Smooth muscle cell (in vitro differentiated cells): ENCODE measurements at regions not wholly inside any gene's neighbourhood (a gene's known extent, or its start where the extent isn't known, plus 50 kb on each side); places are given as distances from the start of the nearest gene placed in this dataset.

Experiments
- DNase-seq: peaks from one replicate; lab custom pipeline; 2025; ENCODE audit not compliant: unreplicated experiment; lab: John Stamatoyannopoulos, UW
- H2AFZ ChIP-seq: fragments of 200-600 bp; sonication (generic); 2 replicates; pipeline ENCODE4 v1.6.0; 2016; ENCODE audit warnings: antibody characterized with exemption, low read depth, mild to moderate bottlenecking
- H3F3A ChIP-seq: fragments of 200-600 bp; sonication (generic); 2 replicates; pipeline ENCODE4 v1.6.0; 2017; ENCODE audit warnings: antibody characterized with exemption, low read depth
- H3K27ac ChIP-seq: fragments of 200-600 bp; sonication (generic); 2 replicates; pipeline ENCODE4 v1.5.1; 2016; ENCODE audit warnings: low read depth, mild to moderate bottlenecking
- H3K27me3 ChIP-seq: fragments of 200-600 bp; sonication (generic); 2 replicates; pipeline ENCODE4 v1.6.1; 2016; ENCODE audit warnings: low read depth, mild to moderate bottlenecking
- H3K36me3 ChIP-seq: fragments of 200-600 bp; sonication (generic); 2 replicates; pipeline ENCODE4 v1.5.1; 2016; ENCODE audit warnings: low read depth
- H3K4me1 ChIP-seq: fragments of 200-600 bp; sonication (generic); 2 replicates; pipeline ENCODE4 v1.5.1; 2016; ENCODE audit warnings: low read depth
- H3K4me2 ChIP-seq: fragments of 200-600 bp; sonication (generic); 2 replicates; pipeline ENCODE4 v1.6.0; 2016; ENCODE audit warnings: mild to moderate bottlenecking
- H3K4me3 ChIP-seq: fragments of 200-600 bp; sonication (generic); 2 replicates; pipeline ENCODE4 v1.5.1; 2016; ENCODE audit warnings: mild to moderate bottlenecking
- H3K79me2 ChIP-seq: fragments of 200-600 bp; sonication (generic); 2 replicates; pipeline ENCODE4 v1.6.0; 2016; ENCODE audit warnings: low read depth, mild to moderate bottlenecking
- H3K9ac ChIP-seq: fragments of 200-600 bp; sonication (generic); 2 replicates; pipeline ENCODE4 v1.6.0; 2016; ENCODE audit warnings: low read depth
- H3K9me3 ChIP-seq: fragments of 200-600 bp; sonication (generic); replicated peaks from 2 replicates; pipeline ENCODE4 v1.5.1; 2016; ENCODE audit warnings: low read depth
- H4K20me1 ChIP-seq: fragments of 200-600 bp; sonication (generic); 2 replicates; pipeline ENCODE4 v1.6.0; 2016; ENCODE audit warnings: low read depth
- WGBS: methylation state at CpG from one replicate; pipeline ENCODE4 v1.1.7; 2016; ENCODE audit warnings: low lambda C conversion rate; 5-methylcytosine and 5-hydroxymethylcytosine counted together
- TF ChIP-seq, protein P1 (sequence below): fragments of 200-600 bp; sonication (generic); IDR thresholded peaks from 2 replicates; pipeline ENCODE4 v1.5.1; 2017; ENCODE audit warnings: borderline replicate concordance, mild to moderate bottlenecking, antibody characterized with exemption; ENCODE audit not compliant: insufficient read depth, poor library complexity, severe bottlenecking

DNA sequence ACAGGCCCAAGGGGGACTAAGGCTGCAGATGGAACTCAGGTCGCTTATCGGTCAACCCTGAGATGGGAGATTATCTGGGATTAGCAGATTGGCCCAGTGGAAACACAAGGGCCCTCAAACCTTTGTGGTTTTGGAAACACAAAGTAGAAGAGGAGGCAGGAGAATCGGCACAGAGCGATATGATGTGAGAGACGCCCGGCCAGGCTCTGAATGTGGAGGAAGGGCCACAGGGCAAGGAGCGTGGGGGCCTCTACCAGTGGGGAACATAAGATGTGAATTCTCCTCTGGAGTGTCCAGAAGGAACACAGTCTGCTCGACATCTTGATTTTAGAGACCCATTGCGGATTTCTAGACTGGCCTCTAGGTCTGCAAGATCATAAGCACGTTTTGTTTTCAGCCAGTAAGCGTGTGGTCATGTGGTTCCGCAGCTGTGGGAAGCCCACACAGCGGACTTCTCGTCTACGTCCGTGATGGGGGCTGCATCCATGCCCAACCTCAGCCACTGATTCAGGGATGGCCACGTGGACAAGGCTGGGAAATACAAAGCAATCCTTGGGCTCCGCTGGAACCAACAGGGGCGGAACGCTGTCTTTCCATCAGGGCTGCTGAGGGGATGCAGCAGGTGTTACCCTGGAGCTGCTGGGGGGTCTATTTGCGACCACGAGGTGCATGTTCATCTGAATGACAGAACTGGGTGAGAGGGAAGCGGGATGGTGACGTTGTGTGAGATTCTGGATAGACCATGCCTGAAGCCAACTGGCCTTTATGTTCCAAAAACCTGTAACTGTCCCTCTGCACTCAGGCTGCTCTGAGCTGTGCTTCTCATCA lies 127.6 kb upstream of the PMEPA1 start:
- no peak for DNase-seq
- TF ChIP-seq, protein P1, sequence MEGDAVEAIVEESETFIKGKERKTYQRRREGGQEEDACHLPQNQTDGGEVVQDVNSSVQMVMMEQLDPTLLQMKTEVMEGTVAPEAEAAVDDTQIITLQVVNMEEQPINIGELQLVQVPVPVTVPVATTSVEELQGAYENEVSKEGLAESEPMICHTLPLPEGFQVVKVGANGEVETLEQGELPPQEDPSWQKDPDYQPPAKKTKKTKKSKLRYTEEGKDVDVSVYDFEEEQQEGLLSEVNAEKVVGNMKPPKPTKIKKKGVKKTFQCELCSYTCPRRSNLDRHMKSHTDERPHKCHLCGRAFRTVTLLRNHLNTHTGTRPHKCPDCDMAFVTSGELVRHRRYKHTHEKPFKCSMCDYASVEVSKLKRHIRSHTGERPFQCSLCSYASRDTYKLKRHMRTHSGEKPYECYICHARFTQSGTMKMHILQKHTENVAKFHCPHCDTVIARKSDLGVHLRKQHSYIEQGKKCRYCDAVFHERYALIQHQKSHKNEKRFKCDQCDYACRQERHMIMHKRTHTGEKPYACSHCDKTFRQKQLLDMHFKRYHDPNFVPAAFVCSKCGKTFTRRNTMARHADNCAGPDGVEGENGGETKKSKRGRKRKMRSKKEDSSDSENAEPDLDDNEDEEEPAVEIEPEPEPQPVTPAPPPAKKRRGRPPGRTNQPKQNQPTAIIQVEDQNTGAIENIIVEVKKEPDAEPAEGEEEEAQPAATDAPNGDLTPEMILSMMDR, result no peak

DNA sequence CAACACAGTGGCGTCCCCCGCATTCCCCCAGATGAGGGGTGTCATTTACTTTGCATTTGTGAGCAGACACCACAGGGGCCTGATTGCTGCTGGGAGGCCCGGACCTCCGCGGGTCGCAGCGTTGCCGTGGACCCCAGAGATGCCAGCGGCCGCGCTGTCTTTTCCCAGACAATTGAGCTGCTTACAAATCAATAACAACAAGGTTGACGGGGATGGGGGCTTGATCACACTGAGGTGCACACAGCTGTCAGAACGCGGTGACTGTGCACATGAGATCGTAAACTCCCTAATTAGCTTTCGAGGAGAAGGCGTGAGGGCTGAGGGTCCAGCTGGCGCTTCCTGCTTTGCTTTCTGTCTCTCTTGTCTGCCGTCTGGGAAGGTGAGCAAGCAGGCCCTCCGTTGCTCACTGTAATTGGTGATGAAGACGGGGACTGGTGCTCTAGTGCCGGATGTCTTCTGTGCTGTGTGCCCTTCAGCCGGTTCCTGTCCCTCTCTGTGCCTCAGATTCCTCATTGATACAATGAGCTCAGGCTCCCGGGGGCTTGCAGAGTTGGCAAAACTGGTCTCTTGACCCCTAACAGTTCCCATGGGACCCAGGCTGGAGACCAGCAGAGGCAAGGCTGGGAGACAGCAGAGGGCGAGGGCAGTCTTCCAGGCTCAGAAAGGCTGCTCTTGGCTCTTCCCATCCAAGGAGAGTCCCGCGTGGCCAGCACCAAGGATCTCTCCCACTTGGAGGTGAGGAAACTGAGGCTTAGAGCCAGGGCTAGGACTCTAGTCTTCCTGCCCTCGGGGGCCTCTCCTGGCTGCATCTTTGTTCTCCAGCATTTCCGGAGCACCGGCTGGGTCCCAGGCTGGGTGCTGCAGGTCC lies 126.0 kb upstream of the PMEPA1 start:
- H3K79me2 ChIP-seq, result no peaks in the 10 kb centered on the region
- no peaks in the 10 kb centered on the region for H3K4me1 ChIP-seq
- no peak for DNase-seq
- no peaks in the 10 kb centered on the region for H3K9me3 ChIP-seq
- no peaks in the 10 kb centered on the region for H3F3A ChIP-seq
- TF ChIP-seq, protein P1, result no peak
- no peaks in the 10 kb centered on the region for H3K36me3 ChIP-seq
- WGBS, result 74% methylated on average over 30 of the region's 30 CpGs
- H2AFZ ChIP-seq, result no peak overlapping the region
- no peaks in the 10 kb centered on the region for H4K20me1 ChIP-seq
- H3K4me2 ChIP-seq, result no peak overlapping the region
- H3K4me3 ChIP-seq, result no peak overlapping the region
- H3K27ac ChIP-seq, result no peak overlapping the region
- no peak overlapping the region for H3K9ac ChIP-seq
- no peaks in the 10 kb centered on the region for H3K27me3 ChIP-seq

More for the DNA sequence above, 127.6 kb upstream of the PMEPA1 start:
- H4K20me1 ChIP-seq, result no peaks in the 10 kb centered on the region
- no peaks in the 10 kb centered on the region for H3K9me3 ChIP-seq
- no peaks in the 10 kb centered on the region for H3K27me3 ChIP-seq
- no peak overlapping the region for H3K27ac ChIP-seq
- no peak overlapping the region for H3K4me2 ChIP-seq
- H3K4me1 ChIP-seq, result no peaks in the 10 kb centered on the region
- no peaks in the 10 kb centered on the region for H3K79me2 ChIP-seq
- no peak overlapping the region for H2AFZ ChIP-seq
- no peak overlapping the region for H3K4me3 ChIP-seq
- no peaks in the 10 kb centered on the region for H3K36me3 ChIP-seq
- 87% methylated on average over 24 of the region's 24 CpGs for WGBS
- H3F3A ChIP-seq, result no peaks in the 10 kb centered on the region
- no peak overlapping the region for H3K9ac ChIP-seq

DNA sequence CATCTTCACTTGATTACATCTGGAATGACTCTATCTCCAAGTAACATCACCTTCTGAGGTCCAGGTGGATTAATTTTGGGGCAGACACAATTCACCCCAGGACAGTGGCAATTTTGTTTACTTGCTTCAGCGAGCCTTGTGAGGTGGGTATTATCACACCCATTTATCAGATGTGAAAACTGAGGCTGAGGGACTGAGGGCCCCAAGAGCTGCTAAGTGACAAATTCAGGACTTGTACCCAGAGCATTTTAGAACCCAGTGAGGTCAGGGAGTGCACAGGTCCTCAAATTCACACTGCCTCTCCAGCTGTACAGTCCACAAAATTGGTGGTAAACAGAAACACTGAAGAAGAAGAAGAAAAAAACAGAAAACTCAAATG lies 125.2 kb upstream of the PMEPA1 start:
- 91% methylated on average over 1 of the region's 1 CpG for WGBS
- Histone ChIP-seq H3K27ac (no peak overlapping the region), H3K4me1 (no peaks in the 10 kb centered on the region), H2AFZ (no peak overlapping the region), H3K9me3 (no peaks in the 10 kb centered on the region), H3F3A (no peaks in the 10 kb centered on the region), H4K20me1 (no peaks in the 10 kb centered on the region), H3K4me3 (no peak overlapping the region), H3K4me2 (no peak overlapping the region), H3K27me3 (no peaks in the 10 kb centered on the region), H3K36me3 (no peaks in the 10 kb centered on the region), H3K9ac (no peak overlapping the region), H3K79me2 (no peaks in the 10 kb centered on the region)
- TF ChIP-seq, protein P1, result no peak
- DNase-seq, result no peak
